SK-N-SH treated with all-trans-retinoic acid at 6 μM for 48 hours (cell line): ENCODE measurements at regions not wholly inside any gene's neighbourhood (a gene's known extent, or its start where the extent isn't known, plus 50 kb on each side); places are given as distances from the start of the nearest gene placed in this dataset.

Source experiments
- ATAC-seq: fragments of 200-7000 bp; cut with Tn5 transposase; 3 replicates; pipeline ENCODE4 v1.9.1; 2020; ENCODE audit warnings: mild to moderate bottlenecking, moderate library complexity
- ARNTL ChIP-seq: fragments of 450-650 bp; formaldehyde crosslinking; IDR thresholded peaks from 2 replicates; pipeline ENCODE4 v1.5.0; 2020; ENCODE audit warnings: low read depth, mild to moderate bottlenecking, moderate library complexity, borderline replicate concordance
- BACH2 ChIP-seq: fragments of 250-450 bp; sonication (Bioruptor Pico); IDR thresholded peaks from 2 replicates; pipeline ENCODE4 v1.9.0; 2021; ENCODE audit warnings: mild to moderate bottlenecking, borderline replicate concordance
- CREB5 ChIP-seq: fragments of 250-450 bp; sonication (Bioruptor Pico); IDR thresholded peaks from 2 replicates; pipeline ENCODE4 v1.5.1; 2020; ENCODE audit warnings: low read depth, mild to moderate bottlenecking, moderate library complexity
- CSDC2 ChIP-seq: fragments of 250-450 bp; sonication (Bioruptor Pico); IDR thresholded peaks from 2 replicates; pipeline ENCODE4 v1.5.0; 2020; ENCODE audit warnings: mild to moderate bottlenecking, moderate library complexity
- CSRNP3 ChIP-seq: fragments of 250-450 bp; sonication (Bioruptor Pico); IDR thresholded peaks from 2 replicates; pipeline ENCODE4 v1.5.1; 2021; ENCODE audit warnings: mild to moderate bottlenecking, moderate library complexity
- ESRRG ChIP-seq: fragments of 250-450 bp; sonication (Bioruptor Pico); IDR thresholded peaks from 2 replicates; pipeline ENCODE4 v1.6.1; 2021; ENCODE audit warnings: mild to moderate bottlenecking
- GLIS3 ChIP-seq: fragments of 250-450 bp; sonication (Bioruptor Pico); IDR thresholded peaks from 2 replicates; pipeline ENCODE4 v1.5.0; 2020; ENCODE audit warnings: mild to moderate bottlenecking, moderate library complexity
- ISL1 ChIP-seq: fragments of 250-450 bp; sonication (Bioruptor Pico); IDR thresholded peaks from 2 replicates; pipeline ENCODE4 v2.1.2; 2022; ENCODE audit warnings: mild to moderate bottlenecking, moderate library complexity
- OSR1 ChIP-seq: fragments of 250-450 bp; sonication (Bioruptor Pico); IDR thresholded peaks from 2 replicates; pipeline ENCODE4 v1.8.0; 2022; ENCODE audit warnings: moderate library complexity, mild to moderate bottlenecking, inconsistent platforms
- POU6F1 ChIP-seq: fragments of 250-450 bp; sonication (Bioruptor Pico); IDR thresholded peaks from 2 replicates; pipeline ENCODE4 v1.8.0; 2021; ENCODE audit warnings: low read depth, mild to moderate bottlenecking, moderate library complexity, borderline replicate concordance
- PPARA ChIP-seq: fragments of 250-450 bp; sonication (Bioruptor Pico); IDR thresholded peaks from 2 replicates; pipeline ENCODE4 v1.5.0; 2020; ENCODE audit warnings: mild to moderate bottlenecking, borderline replicate concordance
- RARB ChIP-seq: fragments of 250-450 bp; sonication (Bioruptor Pico); IDR thresholded peaks from 2 replicates; pipeline ENCODE4 v1.8.0; 2021; ENCODE audit warnings: mild to moderate bottlenecking, moderate library complexity
- SNAI2 ChIP-seq: fragments of 250-450 bp; sonication (Bioruptor Pico); IDR thresholded peaks from 2 replicates; pipeline ENCODE4 v1.5.0; 2020; ENCODE audit warnings: mild to moderate bottlenecking, moderate library complexity
- TCF4 ChIP-seq: fragments of 250-450 bp; sonication (Bioruptor Pico); IDR thresholded peaks from 2 replicates; pipeline ENCODE4 v1.8.0; 2021; ENCODE audit warnings: mild to moderate bottlenecking, moderate library complexity, borderline replicate concordance
- TOX ChIP-seq: fragments of 250-450 bp; sonication (Bioruptor Pico); IDR thresholded peaks from 2 replicates; pipeline ENCODE4 v1.8.0; 2021; ENCODE audit warnings: mild to moderate bottlenecking, moderate library complexity, borderline replicate concordance
- ZC3H10 ChIP-seq: fragments of 250-450 bp; sonication (Bioruptor Pico); IDR thresholded peaks from 2 replicates; pipeline ENCODE4 v1.5.1; 2021; ENCODE audit warnings: mild to moderate bottlenecking, moderate library complexity
- ZFP3 ChIP-seq: fragments of 250-450 bp; sonication (Bioruptor Pico); IDR thresholded peaks from 2 replicates; pipeline ENCODE4 v1.5.0; 2020; ENCODE audit warnings: mild to moderate bottlenecking, moderate library complexity
- ZFP30 ChIP-seq: fragments of 450-650 bp; formaldehyde crosslinking; IDR thresholded peaks from 2 replicates; pipeline ENCODE4 v1.5.0; 2022; ENCODE audit warnings: mild to moderate bottlenecking, moderate library complexity
- ZNF565 ChIP-seq: fragments of 450-650 bp; formaldehyde crosslinking; conservative IDR thresholded peaks from 2 replicates; pipeline ENCODE4 v1.5.0; 2020; ENCODE audit warnings: low read depth, mild to moderate bottlenecking, moderate library complexity
- ZNF8 ChIP-seq: fragments of 450-650 bp; formaldehyde crosslinking; IDR thresholded peaks from 2 replicates; pipeline ENCODE4 v1.5.0; 2020; ENCODE audit warnings: mild to moderate bottlenecking, moderate library complexity

GRCh38 chr6:66232890-66233289 lies 525.9 kb upstream of the EYS start (continued):
- TF ChIP-seq TCF4 (CRISPR knock-in tag): no peak
- TF ChIP-seq, all 23 proteins: peak for 0

GRCh38 chr6:66230591-66230990 lies 523.6 kb upstream of the EYS start:
- TF ChIP-seq CSDC2 (CRISPR knock-in tag): no peak
- TF ChIP-seq TOX (CRISPR knock-in tag): no peak
- TF ChIP-seq PPARA (CRISPR knock-in tag): no peak
- no peak for TF ChIP-seq ZFP3
- ATAC-seq: no peak

- peak; percentile 70 for ATAC-seq
- no peak for TF ChIP-seq GLIS3 (CRISPR knock-in tag)
- peak; percentile 37; the same call in 1 of the 2 replicates for TF ChIP-seq ISL1 (CRISPR knock-in tag)
Observed at GRCh38 chr6:66226109-66226508, 519.1 kb upstream of the EYS start.

- no peak for ATAC-seq
- TF ChIP-seq BACH2 (CRISPR knock-in tag) (no peak), ZNF8 (CRISPR knock-in tag) (no peak), PPARA (CRISPR knock-in tag) (no peak), SNAI2 (CRISPR knock-in tag) (no peak), TCF4 (CRISPR knock-in tag) (no peak), CSRNP3 (CRISPR knock-in tag) (no peak), OSR1 (no peak)
Observed at GRCh38 chr6:66210964-66211363, 503.9 kb upstream of the EYS start.

GRCh38 chr6:66200390-66200789 lies 493.4 kb upstream of the EYS start:
- no peak for ATAC-seq
- TF ChIP-seq ESRRG (CRISPR knock-in tag): no peak

GRCh38 chr6:66199171-66199570 lies 492.1 kb upstream of the EYS start:
- TF ChIP-seq ZFP3 (no peak), RARB (no peak), ZFP30 (CRISPR knock-in tag) (no peak), ZC3H10 (no peak), ISL1 (CRISPR knock-in tag) (no peak), PPARA (CRISPR knock-in tag) (no peak)
- ATAC-seq: no peak

GRCh38 chr6:66198062-66198624 lies 491.1 kb upstream of the EYS start:
- no peak for ATAC-seq

GRCh38 chr6:66190858-66191257 lies 483.8 kb upstream of the EYS start:
- no peak for ATAC-seq
- TF ChIP-seq GLIS3 (CRISPR knock-in tag): no peak
- no peak for TF ChIP-seq PPARA (CRISPR knock-in tag)
- TF ChIP-seq CSRNP3 (CRISPR knock-in tag): no peak
- TF ChIP-seq CREB5 (CRISPR knock-in tag): no peak
- no peak for TF ChIP-seq OSR1
- TF ChIP-seq CSDC2 (CRISPR knock-in tag): no peak
- TF ChIP-seq ZFP30 (CRISPR knock-in tag): no peak
- no peak for TF ChIP-seq RARB
- no peak for TF ChIP-seq ESRRG (CRISPR knock-in tag)
- no peak for TF ChIP-seq ISL1 (CRISPR knock-in tag)
- no peak for TF ChIP-seq TOX (CRISPR knock-in tag)
- no peak for TF ChIP-seq SNAI2 (CRISPR knock-in tag)
- no peak for TF ChIP-seq POU6F1
- TF ChIP-seq ZFP3: no peak
- no peak for TF ChIP-seq ARNTL (CRISPR knock-in tag)

More at GRCh38 chr6:66198062-66198624, 491.1 kb upstream of the EYS start:
- no peak for TF ChIP-seq ZNF565 (CRISPR knock-in tag)
- TF ChIP-seq CSDC2 (CRISPR knock-in tag): no peak
- TF ChIP-seq ZNF8 (CRISPR knock-in tag): no peak
- TF ChIP-seq ARNTL (CRISPR knock-in tag): no peak
